ENCODE measurements at regions not wholly inside any gene's neighbourhood (a gene's known extent, or its start where the extent isn't known, plus 50 kb on each side); places are given as distances from the start of the nearest gene placed in this dataset.

- TF ChIP-seq, protein P1, sequence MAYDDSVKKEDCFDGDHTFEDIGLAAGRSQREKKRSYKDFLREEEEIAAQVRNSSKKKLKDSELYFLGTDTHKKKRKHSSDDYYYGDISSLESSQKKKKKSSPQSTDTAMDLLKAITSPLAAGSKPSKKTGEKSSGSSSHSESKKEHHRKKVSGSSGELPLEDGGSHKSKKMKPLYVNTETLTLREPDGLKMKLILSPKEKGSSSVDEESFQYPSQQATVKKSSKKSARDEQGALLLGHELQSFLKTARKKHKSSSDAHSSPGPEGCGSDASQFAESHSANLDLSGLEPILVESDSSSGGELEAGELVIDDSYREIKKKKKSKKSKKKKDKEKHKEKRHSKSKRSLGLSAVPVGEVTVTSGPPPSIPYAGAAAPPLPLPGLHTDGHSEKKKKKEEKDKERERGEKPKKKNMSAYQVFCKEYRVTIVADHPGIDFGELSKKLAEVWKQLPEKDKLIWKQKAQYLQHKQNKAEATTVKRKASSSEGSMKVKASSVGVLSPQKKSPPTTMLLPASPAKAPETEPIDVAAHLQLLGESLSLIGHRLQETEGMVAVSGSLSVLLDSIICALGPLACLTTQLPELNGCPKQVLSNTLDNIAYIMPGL (CRISPR knock-in tag; IDR thresholded peaks at IDR 0.05), result no peak
- TF ChIP-seq SOX15 (CRISPR knock-in tag; IDR thresholded peaks at IDR 0.05) (no peak), EMX1 (CRISPR knock-in tag; IDR thresholded peaks at IDR 0.05) (no peak)
Measured at GRCh38 chr10:6310977-6311376, 108.2 kb downstream of the PFKFB3 start (continued).

- Mint-ChIP-seq H3K4me1 (peaks cover 5% of the 10 kb centered on the region), H3K4me3 (no peak overlapping the region), H3K27ac (no peak overlapping the region), H3K27me3 (ENCODE audit: low read depth) (no peaks in the 10 kb centered on the region), H3K9me3 (peaks cover 9% of the 10 kb centered on the region), H3K36me3 (peaks cover 7% of the 10 kb centered on the region)
- ATAC-seq (no peak), DNase-seq (ENCODE audit: low spot score) (no peak)
- ChIA-PET POLR2A (no interaction called here), CTCF (interaction anchor here (0.9 to 3.6 kb wide), 2 partner anchors 90 to 109 kb away, joined by 3 to 15 read pairs; partner anchors contain the start of gene PFKFB3)
- TF ChIP-seq SP1 (CRISPR knock-in tag; conservative IDR thresholded peaks at IDR 0.05) (no peak), FOXJ3 (CRISPR knock-in tag; IDR thresholded peaks at IDR 0.05; ENCODE audit: borderline replicate concordance) (no peak), TP53 (CRISPR knock-in tag; IDR thresholded peaks at IDR 0.05) (no peak), CREB1 (CRISPR knock-in tag; IDR thresholded peaks at IDR 0.05) (no peak), NR1H2 (CRISPR knock-in tag; IDR thresholded peaks at IDR 0.05) (no peak), ZBTB43 (CRISPR knock-in tag; IDR thresholded peaks at IDR 0.05) (no peak), MYBL2 (CRISPR knock-in tag; IDR thresholded peaks at IDR 0.05) (no peak), JUN (CRISPR knock-in tag; IDR thresholded peaks at IDR 0.05) (no peak)
- TF ChIP-seq, protein P2, sequence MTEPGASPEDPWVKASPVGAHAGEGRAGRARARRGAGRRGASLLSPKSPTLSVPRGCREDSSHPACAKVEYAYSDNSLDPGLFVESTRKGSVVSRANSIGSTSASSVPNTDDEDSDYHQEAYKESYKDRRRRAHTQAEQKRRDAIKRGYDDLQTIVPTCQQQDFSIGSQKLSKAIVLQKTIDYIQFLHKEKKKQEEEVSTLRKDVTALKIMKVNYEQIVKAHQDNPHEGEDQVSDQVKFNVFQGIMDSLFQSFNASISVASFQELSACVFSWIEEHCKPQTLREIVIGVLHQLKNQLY (CRISPR knock-in tag; IDR thresholded peaks at IDR 0.05), result no peak
- TF ChIP-seq, protein P3, sequence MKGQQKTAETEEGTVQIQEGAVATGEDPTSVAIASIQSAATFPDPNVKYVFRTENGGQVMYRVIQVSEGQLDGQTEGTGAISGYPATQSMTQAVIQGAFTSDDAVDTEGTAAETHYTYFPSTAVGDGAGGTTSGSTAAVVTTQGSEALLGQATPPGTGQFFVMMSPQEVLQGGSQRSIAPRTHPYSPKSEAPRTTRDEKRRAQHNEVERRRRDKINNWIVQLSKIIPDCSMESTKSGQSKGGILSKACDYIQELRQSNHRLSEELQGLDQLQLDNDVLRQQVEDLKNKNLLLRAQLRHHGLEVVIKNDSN (CRISPR knock-in tag; IDR thresholded peaks at IDR 0.05), result no peak
Measured at GRCh38 chr10:6311700-6312330, 109.1 kb downstream of the PFKFB3 start.

- Mint-ChIP-seq H3K4me3 (no peak overlapping the region), H3K4me1 (peaks cover 5% of the 10 kb centered on the region), H3K36me3 (peaks cover under 1% of the 10 kb centered on the region; the same call in 1 of the 2 replicates), H3K27ac (no peak overlapping the region), H3K27me3 (ENCODE audit: low read depth) (no peaks in the 10 kb centered on the region), H3K9me3 (peaks cover under 1% of the 10 kb centered on the region; the same call in 1 of the 2 replicates)
- DNase-seq (ENCODE audit: low spot score) (no peak), ATAC-seq (no peak)
- ChIA-PET CTCF (interaction anchor here (1.3 to 3.6 kb wide), 3 partner anchors 89 to 110 kb away, joined by 3 to 15 read pairs (median 11); partner anchors contain the start of gene PFKFB3), POLR2A (no interaction called here)
- TF ChIP-seq ETV6 (CRISPR knock-in tag; IDR thresholded peaks at IDR 0.05) (no peak), E2F5 (CRISPR knock-in tag; IDR thresholded peaks at IDR 0.05) (no peak), CREB1 (CRISPR knock-in tag; IDR thresholded peaks at IDR 0.05) (no peak), GRHL2 (CRISPR knock-in tag; IDR thresholded peaks at IDR 0.05; ENCODE audit: insufficient replicate concordance, severe bottlenecking) (no peak), TP53 (CRISPR knock-in tag; IDR thresholded peaks at IDR 0.05) (no peak), ZNF416 (CRISPR knock-in tag; IDR thresholded peaks at IDR 0.05) (no peak)
- TF ChIP-seq, protein P4, sequence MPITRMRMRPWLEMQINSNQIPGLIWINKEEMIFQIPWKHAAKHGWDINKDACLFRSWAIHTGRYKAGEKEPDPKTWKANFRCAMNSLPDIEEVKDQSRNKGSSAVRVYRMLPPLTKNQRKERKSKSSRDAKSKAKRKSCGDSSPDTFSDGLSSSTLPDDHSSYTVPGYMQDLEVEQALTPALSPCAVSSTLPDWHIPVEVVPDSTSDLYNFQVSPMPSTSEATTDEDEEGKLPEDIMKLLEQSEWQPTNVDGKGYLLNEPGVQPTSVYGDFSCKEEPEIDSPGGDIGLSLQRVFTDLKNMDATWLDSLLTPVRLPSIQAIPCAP (CRISPR knock-in tag; IDR thresholded peaks at IDR 0.05), result no peak
- TF ChIP-seq, protein P1 (CRISPR knock-in tag; IDR thresholded peaks at IDR 0.05), result no peak
Measured at GRCh38 chr10:6312636-6313035, 109.9 kb downstream of the PFKFB3 start.
